ENCODE measurements at regions not wholly inside any gene's neighbourhood (a gene's known extent, or its start where the extent isn't known, plus 50 kb on each side); places are given as distances from the start of the nearest gene placed in this dataset.
A peak's percentile ranks its signal among the peaks of the same experiment; 100 is the strongest.
"Not testable (repeated sequence)": the region's sequence is repeated elsewhere in the genome, so short reads cannot be mapped to it uniquely, and the experiment has no call there.

DNA sequence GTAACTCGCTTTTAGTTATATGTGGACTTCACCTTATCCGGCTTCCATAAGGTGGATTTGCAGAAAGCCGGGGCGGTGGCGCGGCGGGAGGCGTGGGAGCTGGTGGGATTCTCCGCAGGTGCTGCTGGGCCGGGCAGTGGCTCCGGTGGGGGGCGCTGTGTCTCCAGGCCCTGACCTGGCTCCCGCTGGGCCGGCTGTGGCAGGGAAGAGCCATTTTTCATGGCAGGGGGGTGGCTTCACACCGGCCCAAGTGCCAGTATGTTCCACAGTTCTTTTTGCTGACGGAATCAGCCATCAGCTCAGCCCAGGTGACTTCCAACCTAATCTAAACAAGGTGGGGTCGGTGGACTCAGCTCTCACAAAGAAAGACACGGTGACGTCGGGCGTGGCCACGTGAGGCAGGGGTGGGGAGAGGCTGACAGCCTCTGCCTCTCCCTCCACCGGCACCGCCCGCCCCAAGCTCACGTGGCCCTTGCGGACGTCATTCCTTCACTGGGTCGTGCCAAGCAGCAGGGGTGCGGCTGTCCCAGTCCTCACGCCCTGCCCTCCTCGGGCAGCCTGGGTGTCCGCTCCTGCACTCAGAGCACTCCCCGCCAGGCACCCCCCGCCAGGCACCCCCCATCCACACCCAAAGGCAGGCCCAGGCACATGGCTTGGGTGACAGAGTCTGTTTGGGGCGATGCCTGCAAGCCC is 4429.9 kb upstream of the TPTE start:
- DNase-seq (ENCODE audit: low read depth); H3K4me3 ChIP-seq (ENCODE audit: low read length): not testable (repeated sequence)

DNA sequence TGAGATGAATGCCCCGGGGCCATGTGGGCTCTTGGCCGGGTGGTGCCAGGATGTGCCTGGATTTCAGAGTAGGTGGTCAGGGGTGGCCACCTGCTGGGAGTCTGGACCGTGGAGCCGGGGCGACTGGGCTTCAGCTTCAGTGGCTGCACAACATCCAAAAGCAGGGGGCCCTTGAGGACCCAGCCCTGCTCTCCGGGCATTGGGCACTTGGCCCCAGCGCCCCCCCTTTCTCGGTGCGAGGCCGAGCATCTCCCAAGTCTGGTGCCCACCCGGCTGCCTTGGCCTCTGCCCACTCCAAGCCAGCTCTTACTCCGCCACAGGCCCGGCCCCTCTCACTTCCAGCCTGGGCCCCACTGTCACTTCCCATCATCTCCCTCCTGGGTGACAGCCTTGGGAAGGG is 4429.0 kb upstream of the TPTE start:
- not testable (repeated sequence) for DNase-seq (ENCODE audit: low read depth); H3K4me3 ChIP-seq (ENCODE audit: low read length)

DNA sequence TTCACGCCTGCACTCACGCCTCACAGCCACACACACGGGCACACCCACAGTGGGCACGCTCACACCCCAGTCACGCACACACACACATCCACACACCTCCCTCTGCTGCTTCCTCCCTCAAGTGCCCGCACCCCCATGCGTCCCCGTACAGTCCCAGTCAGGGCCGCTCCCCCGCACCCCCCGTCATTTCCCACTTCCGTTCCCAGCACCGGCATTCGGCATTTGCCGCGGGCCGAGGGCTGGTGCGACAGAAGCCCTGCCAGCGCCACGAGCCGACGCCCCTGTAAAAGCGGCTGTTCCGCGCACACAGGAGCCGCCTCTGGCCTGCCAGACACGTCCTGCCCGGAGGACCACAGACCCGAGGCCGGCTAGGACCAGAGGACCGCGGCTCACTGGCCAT is 4428.0 kb upstream of the TPTE start:
- not testable (repeated sequence) for H3K4me3 ChIP-seq (ENCODE audit: low read length); DNase-seq (ENCODE audit: low read depth)

DNA sequence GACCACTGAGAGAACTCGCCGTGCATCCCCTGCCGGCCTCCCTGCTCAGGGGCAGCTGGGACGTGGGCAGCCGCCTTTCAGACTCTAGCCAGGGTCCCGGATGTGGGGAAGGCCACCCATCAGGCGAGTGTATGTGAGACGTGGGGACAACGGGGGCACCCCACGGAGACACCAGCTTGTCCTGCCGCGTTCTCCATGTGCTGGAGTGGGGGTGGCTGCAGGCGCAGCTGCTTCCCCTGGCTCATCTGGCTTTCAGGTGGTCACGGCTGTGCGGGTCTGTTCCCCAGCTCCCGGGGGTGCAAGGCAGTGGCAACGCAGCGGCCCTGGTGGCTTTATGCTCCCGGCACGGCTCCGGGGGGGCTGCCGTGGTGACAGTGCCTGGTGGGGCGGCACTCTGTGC is 4427.5 kb upstream of the TPTE start:
- not testable (repeated sequence) for DNase-seq (ENCODE audit: low read depth); H3K4me3 ChIP-seq (ENCODE audit: low read length)

DNA sequence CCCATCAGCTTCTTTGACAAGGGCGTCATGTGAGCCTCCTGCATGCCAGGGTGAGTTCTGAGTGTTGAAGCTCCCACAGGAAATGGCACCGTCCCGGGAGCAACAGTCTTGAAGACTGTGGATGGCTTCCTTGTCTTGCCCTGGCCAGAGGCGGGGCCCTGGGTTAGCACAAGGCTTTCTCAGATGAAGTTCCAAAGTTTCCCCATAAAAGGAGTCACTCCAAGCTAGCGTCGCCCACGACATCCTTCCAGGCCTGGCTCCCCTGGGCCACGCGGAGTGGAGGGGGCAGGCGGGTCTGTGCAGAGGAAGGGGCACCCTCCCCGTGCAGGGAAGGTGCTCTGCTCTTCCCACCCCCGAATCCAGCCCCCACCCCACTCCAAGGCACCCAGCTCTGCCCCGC is 4426.1 kb upstream of the TPTE start:
- not testable (repeated sequence) for H3K4me3 ChIP-seq (ENCODE audit: low read length); DNase-seq (ENCODE audit: low read depth)

DNA sequence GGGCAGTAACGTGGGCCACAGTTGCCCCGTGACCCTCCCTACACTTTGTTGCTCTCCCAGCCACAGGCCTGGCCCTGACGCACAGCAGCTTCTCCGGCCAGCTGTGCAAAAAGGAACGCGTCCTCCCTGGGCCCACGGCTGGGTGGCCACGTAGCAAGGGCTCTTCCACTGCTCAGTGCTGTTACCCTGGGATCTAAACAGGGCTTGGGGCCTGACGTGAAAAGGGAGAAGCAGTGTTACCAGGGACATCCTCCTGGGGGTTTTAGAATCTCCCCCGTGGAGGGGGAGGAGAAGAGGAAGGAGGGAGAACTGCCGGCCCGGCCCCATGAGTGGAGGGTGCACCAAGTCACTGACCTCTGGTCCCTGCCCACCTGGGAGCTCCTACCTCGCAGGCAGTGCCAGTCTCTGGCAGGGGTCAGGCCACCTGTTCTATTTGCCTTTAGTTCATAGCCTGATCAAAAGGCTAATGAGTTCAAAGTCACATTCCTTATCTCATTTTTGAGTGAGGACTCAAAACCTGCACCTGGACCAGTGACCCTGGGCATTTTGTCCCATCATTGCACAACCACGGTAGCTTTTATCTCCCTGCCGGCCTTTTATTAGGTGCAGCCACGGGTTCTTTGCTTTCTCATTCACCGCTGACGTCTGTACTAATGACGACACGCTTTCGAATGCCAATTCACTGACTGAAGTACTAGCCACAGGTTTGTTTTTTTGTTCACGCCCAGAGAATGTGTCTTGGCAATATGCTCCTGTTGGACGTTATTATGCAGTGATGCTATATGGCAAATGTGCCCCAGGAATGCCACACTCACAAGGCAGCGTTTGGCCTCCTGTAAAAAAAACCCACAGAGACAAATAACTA is 4424.6 kb upstream of the TPTE start:
- DNase-seq (ENCODE audit: low read depth); H3K4me3 ChIP-seq (ENCODE audit: low read length): not testable (repeated sequence)

DNA sequence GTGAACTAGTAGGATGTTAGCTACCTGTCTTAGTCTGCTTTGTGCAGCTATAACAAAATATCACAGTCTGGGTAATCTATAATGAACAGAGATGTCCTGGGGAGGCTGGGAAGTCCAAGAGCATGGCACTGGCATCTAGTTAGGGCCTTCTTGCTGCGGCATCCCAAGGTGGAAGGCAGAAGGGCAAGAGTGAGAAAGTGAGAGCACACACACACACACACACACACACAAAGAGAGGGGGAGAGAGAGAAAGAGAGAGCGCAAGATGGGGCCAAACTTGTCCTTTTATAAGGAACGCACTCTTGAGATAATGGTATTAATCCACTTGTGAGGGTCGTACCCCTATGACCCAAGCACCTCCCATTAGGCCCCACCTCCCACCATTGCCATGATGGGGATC is 4423.6 kb upstream of the TPTE start:
- DNase-seq (ENCODE audit: low read depth); H3K4me3 ChIP-seq (ENCODE audit: low read length): not testable (repeated sequence)

DNA sequence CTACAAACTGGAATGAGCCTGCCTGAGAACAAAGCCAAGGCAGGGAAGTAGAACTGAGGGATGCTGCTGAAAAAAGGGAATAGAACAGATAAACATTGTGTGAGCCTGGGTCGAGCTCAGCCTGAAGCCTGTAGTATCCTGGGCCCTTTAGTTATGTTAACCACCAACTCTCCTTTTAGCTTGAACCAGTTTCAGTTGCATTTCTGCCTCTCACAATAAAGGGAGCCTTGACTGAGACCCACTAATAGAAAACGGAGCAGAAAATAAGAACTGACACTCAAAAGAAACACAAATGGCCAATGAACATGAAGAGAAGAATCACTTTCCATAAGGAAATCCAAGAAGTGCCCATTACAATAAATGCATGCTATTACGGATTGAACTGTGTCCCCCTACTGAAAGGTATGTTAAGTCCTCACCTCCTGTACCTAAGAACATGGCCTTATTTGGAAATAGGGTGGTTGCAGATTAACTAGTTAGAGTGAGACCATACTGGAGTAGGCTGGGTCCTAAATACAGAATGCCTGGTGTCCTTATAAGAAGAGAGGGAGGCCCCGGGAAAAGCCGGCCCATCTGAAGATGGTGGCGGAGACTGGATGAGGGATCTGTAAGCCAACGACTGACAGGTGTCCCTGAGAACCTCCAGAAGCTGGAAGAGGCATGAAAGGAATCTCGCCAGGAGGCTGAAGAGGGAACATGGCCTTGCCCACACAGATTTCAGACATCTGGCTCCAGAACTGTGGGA is 4423.0 kb upstream of the TPTE start:
- not testable (repeated sequence) for H3K4me3 ChIP-seq (ENCODE audit: low read length); DNase-seq (ENCODE audit: low read depth)

DNA sequence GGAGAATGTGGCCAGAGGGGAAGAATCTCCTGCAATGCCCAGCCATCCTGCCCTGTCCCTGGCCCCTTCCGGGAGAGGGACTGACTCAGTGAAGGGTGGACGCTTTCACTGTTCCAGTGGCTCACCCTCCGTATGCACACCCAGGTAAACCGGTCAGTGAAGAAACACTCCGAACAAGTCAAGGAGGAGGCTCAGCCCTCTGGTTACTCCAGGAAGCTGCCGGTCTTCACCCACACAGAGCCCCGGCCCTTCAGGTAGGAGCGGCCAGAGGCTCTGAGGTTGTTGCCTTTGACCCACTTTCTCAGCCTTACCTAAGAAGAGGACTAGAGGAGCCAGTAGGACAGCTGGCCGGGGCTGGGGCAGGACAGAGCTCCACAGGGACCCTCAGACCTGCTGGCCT is 4419.8 kb upstream of the TPTE start:
- not testable (repeated sequence) for DNase-seq (ENCODE audit: low read depth)

DNA sequence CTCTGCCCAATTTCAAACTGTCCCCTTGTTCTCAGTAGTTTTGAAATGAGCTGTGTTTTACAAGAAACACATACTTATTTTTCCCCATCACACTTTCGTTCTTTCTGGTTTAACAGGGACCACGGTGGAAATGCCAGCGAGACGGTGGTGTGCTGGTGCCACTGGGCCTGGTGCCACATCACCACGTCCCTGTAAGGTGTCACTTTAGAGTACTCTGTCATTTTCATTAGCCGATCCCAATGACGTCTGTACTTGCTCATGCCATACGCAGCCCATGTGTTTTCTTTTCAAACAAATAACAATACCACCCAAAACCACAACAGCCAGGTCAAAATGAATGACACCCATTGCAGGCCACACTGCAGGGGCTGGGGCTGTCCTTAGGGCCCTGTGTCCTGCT is 4416.8 kb upstream of the TPTE start:
- H3K4me3 ChIP-seq (ENCODE audit: low read length); DNase-seq (ENCODE audit: low read depth): not testable (repeated sequence)

More for the DNA sequence above, 4419.8 kb upstream of the TPTE start:
- H3K4me3 ChIP-seq (ENCODE audit: low read length) = not testable (repeated sequence)

DNA sequence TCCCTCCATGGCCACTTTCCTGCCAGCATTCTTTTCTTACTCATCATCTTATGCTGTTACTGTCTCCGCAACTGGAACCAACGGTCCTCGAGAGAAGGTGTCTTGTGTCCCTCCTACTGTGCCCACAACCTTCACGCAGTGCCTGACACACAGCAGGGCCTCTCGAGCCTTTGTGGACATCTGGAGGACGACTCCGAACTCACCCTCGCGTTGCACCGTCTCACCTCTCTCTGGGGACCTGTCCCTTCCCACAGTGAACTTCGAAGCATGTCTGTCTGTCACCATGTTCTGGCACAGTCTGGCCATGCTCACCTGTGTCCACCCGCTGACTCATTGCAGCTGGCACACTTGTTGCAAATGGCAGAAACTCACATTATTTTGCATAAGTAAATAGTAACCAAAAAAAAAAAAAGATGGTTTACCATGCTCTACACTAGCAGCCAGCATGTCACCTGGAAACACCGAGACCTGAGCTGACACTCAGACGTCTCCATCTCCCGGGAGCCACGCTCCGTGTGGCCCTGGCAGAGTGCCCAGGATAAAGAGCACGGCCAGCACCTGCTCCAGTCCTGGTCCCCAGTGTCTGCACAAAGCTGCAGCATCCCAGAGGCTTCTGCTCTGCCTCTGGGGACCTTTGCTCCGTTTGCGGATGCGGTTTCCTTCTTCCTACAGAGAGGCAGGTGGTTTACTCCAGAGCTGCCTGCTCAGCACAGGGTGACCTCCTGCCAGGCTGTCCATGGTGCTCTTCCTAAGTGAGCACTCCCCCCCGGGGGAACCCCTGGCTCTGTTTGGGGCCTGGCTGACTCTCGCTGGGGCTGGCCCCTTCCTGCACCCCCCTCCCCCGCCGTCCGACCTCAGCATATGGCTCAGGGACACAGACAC is 4414.5 kb upstream of the TPTE start:
- not testable (repeated sequence) for H3K4me3 ChIP-seq (ENCODE audit: low read length); DNase-seq (ENCODE audit: low read depth)

DNA sequence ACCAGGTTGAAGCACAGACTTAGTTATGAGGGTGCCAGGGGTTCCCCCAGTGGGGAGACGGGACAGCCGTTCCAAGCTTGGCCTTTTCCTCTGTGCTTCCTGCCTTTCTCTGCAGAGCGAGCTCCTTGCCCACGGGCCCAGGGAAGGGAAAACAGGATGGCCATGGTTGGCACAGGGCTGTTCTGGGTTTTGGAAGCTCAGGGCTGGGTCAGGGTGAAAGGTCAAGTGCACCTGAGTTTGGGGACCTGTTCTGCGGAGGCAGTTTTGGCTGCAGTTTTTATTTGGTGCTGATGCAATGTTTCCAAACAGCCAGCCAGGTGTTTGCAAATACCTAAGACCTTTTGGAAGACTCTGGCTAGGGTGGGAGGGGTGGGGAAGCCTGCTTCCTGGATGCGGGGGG is 4412.5 kb upstream of the TPTE start:
- DNase-seq (ENCODE audit: low read depth); H3K4me3 ChIP-seq (ENCODE audit: low read length): not testable (repeated sequence)

DNA sequence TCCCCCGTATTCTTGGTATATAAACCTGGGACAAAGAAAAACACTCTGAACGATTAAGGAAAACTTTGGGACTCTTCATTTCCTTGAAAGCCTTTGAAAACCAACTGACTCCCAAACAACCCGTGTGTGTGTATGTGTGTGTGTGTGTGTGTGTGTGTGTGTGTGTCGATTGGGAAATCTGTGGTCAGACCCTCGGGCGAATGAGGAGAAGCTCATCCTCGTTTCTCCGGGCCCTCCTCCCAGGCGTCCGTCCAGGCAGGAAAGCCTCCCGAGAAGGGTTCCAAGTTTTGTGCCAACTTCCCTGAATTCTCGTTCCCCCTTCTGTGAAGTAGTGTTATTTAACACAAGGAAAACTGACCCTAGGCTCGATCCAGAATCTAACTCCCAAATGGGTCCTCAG is 4411.6 kb upstream of the TPTE start:
- H3K4me3 ChIP-seq (ENCODE audit: low read length) = not testable (repeated sequence)
- DNase-seq (ENCODE audit: low read depth) = peak; percentile 10

DNA sequence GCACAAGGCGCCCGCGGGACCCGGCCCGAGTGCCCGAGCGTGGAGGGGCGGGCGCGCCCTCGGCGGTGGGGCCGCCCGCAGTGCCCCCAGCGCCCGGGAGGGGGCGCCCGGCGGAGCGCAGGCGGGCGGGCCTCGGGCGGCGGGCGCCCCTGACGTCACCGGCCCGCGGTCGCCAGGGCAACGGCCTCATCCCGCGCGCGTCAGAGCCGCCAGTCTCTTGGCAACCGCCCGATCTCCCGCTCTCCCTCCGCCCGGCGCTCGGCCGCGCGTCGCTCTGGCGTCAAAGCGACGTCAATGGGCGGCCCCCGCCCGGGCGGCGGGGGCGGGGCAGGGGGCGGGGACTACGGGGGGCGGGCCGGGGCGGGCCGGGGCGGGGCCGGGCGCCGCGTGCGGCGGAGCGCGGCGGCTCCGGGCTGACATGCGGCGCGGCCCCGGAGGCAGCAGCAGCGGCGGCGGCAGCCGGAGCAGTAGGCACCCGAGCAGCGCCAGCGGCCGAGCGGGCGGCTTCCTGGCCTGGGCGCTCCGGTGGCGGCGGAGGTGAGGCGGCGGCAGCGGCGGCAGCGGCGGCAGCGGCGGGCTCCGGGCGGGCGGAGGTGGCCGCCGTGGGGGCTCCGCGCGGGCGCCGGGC is 4410.6 kb upstream of the TPTE start:
- H3K4me3 ChIP-seq (ENCODE audit: low read length); DNase-seq (ENCODE audit: low read depth): not testable (repeated sequence)

DNA sequence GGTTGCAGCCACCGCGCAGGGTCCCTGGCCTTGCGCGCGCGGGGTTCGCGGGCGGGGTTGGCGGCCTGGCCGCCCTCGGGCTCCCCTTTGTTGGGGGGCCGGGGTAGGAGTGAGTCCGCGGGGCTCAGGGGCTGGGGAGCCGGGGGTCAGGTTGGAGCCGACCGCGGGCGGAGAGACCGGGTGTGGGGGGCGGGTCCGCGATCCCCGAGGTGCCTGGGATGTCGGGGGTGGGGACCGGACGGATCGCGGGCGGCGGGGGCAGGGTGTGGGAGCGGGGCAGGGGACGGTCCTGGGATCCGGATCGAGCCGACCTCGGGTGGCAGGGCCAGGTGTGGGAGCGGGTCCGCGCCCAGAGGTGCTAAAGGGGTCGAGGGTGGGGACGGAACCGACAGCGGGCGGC is 4410.0 kb upstream of the TPTE start:
- H3K4me3 ChIP-seq (ENCODE audit: low read length); DNase-seq (ENCODE audit: low read depth): not testable (repeated sequence)

DNA sequence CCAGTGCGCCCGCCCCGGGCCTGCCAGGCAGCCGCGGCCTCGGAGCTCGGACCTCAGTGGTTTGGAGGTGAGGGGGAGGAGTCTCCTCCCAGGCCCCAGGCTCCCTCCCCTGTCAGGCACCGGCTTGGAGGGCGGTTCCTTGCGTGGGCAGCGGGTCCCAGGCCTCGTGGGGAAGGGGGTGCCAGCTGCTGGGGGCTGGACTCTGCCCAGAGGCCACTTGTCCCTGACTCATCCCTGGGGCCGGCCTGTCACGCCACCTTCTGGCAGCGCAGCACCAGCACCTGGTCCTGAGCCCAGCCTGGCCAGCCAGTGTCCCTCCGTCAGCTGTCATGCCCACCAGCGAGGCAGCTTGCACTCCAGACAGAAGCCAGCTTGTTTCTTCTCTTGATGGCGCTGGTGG is 4403.0 kb upstream of the TPTE start:
- not testable (repeated sequence) for H3K4me3 ChIP-seq (ENCODE audit: low read length); DNase-seq (ENCODE audit: low read depth)

DNA sequence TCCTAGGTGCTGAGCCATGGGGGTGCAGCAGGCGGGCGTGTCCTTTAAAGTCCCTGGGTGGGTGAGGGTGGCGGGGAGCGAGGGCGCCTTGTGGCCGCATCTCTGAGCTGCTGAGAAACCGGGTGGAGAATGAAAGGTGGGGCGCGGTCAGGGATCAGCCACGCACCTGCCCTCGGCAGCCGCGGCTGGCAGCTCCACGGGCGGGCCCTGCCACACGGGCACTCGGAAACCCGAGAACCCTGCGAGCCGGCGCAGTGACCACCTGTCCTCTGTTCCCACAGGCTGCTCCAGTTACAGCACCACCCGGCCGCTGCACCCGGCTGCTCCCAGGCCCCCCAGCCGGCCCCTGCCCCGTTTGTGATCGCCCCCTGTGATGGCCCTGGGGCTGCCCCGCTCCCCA is 4400.5 kb upstream of the TPTE start:
- H3K4me3 ChIP-seq (ENCODE audit: low read length); DNase-seq (ENCODE audit: low read depth): not testable (repeated sequence)

DNA sequence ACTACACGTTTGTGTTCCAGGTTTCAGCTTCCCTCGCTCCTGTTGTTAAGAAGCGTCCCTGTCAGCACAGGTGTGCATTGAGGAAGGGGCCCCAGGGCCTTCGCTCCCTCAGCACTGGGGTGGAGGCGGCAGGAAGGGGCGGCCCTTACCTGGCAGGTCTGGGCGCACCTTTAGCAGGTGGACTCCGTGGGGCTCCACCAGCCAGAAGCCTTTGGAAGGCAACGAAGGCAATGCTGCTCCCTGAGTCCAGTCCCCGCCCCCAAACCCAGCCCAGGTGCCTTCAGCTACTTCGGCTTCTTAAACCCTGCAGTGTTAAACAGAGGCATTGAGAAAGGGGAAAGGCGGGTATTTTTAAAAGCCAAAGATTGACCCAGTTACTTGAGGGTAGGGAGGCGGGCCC is 4398.8 kb upstream of the TPTE start:
- H3K4me3 ChIP-seq (ENCODE audit: low read length); DNase-seq (ENCODE audit: low read depth): not testable (repeated sequence)

DNA sequence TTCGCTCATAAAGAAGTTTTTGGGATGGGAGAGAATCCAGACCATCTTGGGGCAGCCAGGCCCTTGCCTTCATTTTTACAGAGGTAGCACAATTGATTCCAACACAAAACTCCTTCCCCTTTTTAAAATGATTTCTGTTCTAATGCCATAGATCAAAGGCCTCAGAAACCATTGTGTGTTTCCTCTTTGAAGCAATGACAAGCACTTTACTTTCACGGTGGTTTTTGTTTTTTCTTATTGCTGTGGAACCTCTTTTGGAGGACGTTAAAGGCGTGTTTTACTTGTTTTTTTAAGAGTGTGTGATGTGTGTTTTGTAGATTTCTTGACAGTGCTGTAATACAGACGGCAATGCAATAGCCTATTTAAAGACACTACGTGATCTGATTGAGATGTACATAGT is 4398.2 kb upstream of the TPTE start:
- not testable (repeated sequence) for H3K4me3 ChIP-seq (ENCODE audit: low read length); DNase-seq (ENCODE audit: low read depth)
